HL-60 (cell line): ENCODE measurements at regions not wholly inside any gene's neighbourhood (a gene's known extent, or its start where the extent isn't known, plus 50 kb on each side); places are given as distances from the start of the nearest gene placed in this dataset.

Source experiments
- DNase-seq, 2 experiments: peaks; one replicate each; pipeline ENCODE4 v3.0.0-alpha.2; 2010 to 2020; ENCODE audit warnings: low read depth in 1 of 2, low spot score in 1 of 2
- H3K27ac ChIP-seq: fragments of 250-450 bp; sonication (Bioruptor Pico); replicated peaks from 2 replicates; pipeline ENCODE4 v1.5.1; 2020; ENCODE audit warnings: mild to moderate bottlenecking, moderate library complexity
- H3K27me3 ChIP-seq: fragments of 250-450 bp; sonication (Bioruptor Pico); 2 replicates; pipeline ENCODE4 v1.5.1; 2021; ENCODE audit warnings: mild to moderate bottlenecking, moderate library complexity; ENCODE audit not compliant: insufficient read depth, poor library complexity, severe bottlenecking
- H3K4me3 ChIP-seq: replicated peaks from 2 replicates; pipeline ENCODE4 v1.5.1; 2011; ENCODE audit warnings: mild to moderate bottlenecking, control low read depth, low read length; ENCODE audit not compliant: insufficient read depth
- GABPA ChIP-seq: IDR thresholded peaks from 2 replicates; pipeline ENCODE4 v1.6.1; 2012; ENCODE audit warnings: low read depth
- POLR2AphosphoS5 ChIP-seq: IDR thresholded peaks from 2 replicates; pipeline ENCODE4 v1.6.1; 2012; ENCODE audit warnings: low read depth
- SPI1 ChIP-seq: IDR thresholded peaks from 2 replicates; pipeline ENCODE4 v1.6.1; 2012; ENCODE audit warnings: low read depth, mild to moderate bottlenecking, borderline replicate concordance
- TF ChIP-seq, protein P1 (sequence below): IDR thresholded peaks from 2 replicates; pipeline ENCODE4 v1.6.1; 2012; ENCODE audit warnings: low read depth; ENCODE audit not compliant: insufficient replicate concordance
- TF ChIP-seq, protein P2 (sequence below): IDR thresholded peaks from one replicate; pipeline ENCODE4 v1.5.1; 2011; ENCODE audit warnings: low read length, control low read depth, inconsistent platforms; ENCODE audit not compliant: insufficient read depth

DNA sequence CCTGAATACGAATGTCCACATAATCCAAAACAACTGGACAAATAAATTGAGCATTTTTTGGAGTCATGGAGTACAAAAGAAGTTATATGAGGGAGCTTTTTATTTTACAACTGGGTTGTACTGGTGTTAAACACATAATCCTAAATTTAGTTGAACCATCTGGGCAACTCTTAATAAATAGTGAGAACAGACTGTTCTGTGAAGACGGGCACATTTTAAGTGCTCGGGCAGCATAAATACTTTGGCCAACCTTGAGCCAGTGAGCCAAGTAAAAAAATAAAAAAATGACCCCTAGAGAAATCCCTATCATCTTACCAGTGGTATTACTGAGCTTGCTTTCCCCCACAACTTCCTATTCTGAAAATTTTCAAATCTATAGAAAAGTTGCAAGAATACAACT lies 50.9 kb upstream of the PSME4 start:
- H3K27ac ChIP-seq, result no peak overlapping the region
- DNase-seq, result no peak
- H3K4me3 ChIP-seq, result no peak overlapping the region
- TF ChIP-seq, protein P1, sequence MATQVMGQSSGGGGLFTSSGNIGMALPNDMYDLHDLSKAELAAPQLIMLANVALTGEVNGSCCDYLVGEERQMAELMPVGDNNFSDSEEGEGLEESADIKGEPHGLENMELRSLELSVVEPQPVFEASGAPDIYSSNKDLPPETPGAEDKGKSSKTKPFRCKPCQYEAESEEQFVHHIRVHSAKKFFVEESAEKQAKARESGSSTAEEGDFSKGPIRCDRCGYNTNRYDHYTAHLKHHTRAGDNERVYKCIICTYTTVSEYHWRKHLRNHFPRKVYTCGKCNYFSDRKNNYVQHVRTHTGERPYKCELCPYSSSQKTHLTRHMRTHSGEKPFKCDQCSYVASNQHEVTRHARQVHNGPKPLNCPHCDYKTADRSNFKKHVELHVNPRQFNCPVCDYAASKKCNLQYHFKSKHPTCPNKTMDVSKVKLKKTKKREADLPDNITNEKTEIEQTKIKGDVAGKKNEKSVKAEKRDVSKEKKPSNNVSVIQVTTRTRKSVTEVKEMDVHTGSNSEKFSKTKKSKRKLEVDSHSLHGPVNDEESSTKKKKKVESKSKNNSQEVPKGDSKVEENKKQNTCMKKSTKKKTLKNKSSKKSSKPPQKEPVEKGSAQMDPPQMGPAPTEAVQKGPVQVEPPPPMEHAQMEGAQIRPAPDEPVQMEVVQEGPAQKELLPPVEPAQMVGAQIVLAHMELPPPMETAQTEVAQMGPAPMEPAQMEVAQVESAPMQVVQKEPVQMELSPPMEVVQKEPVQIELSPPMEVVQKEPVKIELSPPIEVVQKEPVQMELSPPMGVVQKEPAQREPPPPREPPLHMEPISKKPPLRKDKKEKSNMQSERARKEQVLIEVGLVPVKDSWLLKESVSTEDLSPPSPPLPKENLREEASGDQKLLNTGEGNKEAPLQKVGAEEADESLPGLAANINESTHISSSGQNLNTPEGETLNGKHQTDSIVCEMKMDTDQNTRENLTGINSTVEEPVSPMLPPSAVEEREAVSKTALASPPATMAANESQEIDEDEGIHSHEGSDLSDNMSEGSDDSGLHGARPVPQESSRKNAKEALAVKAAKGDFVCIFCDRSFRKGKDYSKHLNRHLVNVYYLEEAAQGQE, result no peak
- TF ChIP-seq GABPA, result no peak
- no peak for TF ChIP-seq POLR2AphosphoS5
- TF ChIP-seq, protein P2, sequence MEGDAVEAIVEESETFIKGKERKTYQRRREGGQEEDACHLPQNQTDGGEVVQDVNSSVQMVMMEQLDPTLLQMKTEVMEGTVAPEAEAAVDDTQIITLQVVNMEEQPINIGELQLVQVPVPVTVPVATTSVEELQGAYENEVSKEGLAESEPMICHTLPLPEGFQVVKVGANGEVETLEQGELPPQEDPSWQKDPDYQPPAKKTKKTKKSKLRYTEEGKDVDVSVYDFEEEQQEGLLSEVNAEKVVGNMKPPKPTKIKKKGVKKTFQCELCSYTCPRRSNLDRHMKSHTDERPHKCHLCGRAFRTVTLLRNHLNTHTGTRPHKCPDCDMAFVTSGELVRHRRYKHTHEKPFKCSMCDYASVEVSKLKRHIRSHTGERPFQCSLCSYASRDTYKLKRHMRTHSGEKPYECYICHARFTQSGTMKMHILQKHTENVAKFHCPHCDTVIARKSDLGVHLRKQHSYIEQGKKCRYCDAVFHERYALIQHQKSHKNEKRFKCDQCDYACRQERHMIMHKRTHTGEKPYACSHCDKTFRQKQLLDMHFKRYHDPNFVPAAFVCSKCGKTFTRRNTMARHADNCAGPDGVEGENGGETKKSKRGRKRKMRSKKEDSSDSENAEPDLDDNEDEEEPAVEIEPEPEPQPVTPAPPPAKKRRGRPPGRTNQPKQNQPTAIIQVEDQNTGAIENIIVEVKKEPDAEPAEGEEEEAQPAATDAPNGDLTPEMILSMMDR, result no peak
- no peak for TF ChIP-seq SPI1
- no peaks in the 10 kb centered on the region for H3K27me3 ChIP-seq

DNA sequence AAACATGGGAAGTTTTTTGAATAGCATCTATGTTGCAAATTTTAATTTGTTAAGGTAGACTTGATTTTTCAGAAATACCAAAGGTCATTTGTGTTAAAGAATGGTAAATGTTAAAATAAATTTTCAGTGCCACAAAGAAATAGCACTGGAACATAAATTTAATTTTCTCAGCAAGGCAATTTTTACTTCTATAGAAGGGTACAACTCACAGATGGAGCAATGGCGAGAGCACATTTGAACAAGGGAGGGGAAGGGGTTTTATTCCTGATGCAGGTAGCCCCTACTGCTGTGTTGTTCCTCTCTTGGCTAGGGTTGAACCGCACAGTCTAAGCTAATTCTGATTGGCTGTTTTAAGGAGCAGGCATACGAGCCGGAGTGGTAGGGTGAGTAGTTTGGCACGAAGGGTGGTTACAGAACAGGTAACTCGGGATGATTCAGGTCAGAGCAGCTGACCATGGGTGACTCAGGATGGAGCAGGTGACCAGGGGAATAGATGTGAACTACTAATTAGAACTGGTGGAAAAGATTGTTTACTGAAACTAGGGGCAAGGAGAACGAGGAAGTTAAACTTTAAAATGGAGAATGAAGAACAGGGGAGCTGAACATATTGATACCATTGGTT lies 50.1 kb upstream of the PSME4 start:
- H3K27ac ChIP-seq, result no peak overlapping the region
- no peak overlapping the region for H3K4me3 ChIP-seq
- no peak for DNase-seq
- H3K27me3 ChIP-seq, result no peaks in the 10 kb centered on the region
- TF ChIP-seq, protein P2, result no peak
- TF ChIP-seq GABPA (no peak), POLR2AphosphoS5 (no peak), SPI1 (no peak)
- TF ChIP-seq, protein P1, result no peak
